LNCaP clone FGC (cell line): ENCODE measurements at regions not wholly inside any gene's neighbourhood (a gene's known extent, or its start where the extent isn't known, plus 50 kb on each side); places are given as distances from the start of the nearest gene placed in this dataset.

ENCODE experiments used
- DNase-seq: peaks from one replicate; pipeline ENCODE4 v3.0.0-alpha.2; 2011; ENCODE audit warnings: low read depth
- H3K4me3 ChIP-seq: 2 replicates; pipeline ENCODE4 v1.5.1; 2011; ENCODE audit warnings: mild to moderate bottlenecking, low read depth, low read length, control low read depth
- CTCF ChIP-seq: IDR thresholded peaks from 2 replicates; pipeline ENCODE4 v1.5.1; 2012; ENCODE audit warnings: mild to moderate bottlenecking; ENCODE audit not compliant: control insufficient read depth, insufficient read depth; ENCODE audit errors: extremely low read depth

GRCh38 chr2:234802845-234803171 lies 149.0 kb upstream of the SH3BP4 start:
- no peak for TF ChIP-seq CTCF
- no peak overlapping the region for H3K4me3 ChIP-seq
- no peak for DNase-seq

- TF ChIP-seq CTCF = no peak
- H3K4me3 ChIP-seq = no peak overlapping the region
- no peak for DNase-seq
Measured at GRCh38 chr2:234802071-234802844, 149.6 kb upstream of the SH3BP4 start.

- DNase-seq = no peak
- no peak overlapping the region for H3K4me3 ChIP-seq
- TF ChIP-seq CTCF = no peak
Measured at GRCh38 chr2:234797566-234798250, 154.1 kb upstream of the SH3BP4 start.

GRCh38 chr2:234796045-234796591 lies 155.7 kb upstream of the SH3BP4 start:
- no peak for DNase-seq
- no peak overlapping the region for H3K4me3 ChIP-seq
- TF ChIP-seq CTCF = no peak

- no peak for DNase-seq
- H3K4me3 ChIP-seq = no peak overlapping the region
- TF ChIP-seq CTCF = no peak
Measured at GRCh38 chr2:234795272-234795920, 156.4 kb upstream of the SH3BP4 start.

GRCh38 chr2:234794866-234795265 lies 157.0 kb upstream of the SH3BP4 start:
- no peak for DNase-seq
- H3K4me3 ChIP-seq = no peak overlapping the region
- TF ChIP-seq CTCF = no peak
